Urinary bladder (tissue), 3 donors: ENCODE measurements at regions not wholly inside any gene's neighbourhood (a gene's known extent, or its start where the extent isn't known, plus 50 kb on each side); places are given as distances from the start of the nearest gene placed in this dataset.

Experiments used
- DNase-seq: peaks from one replicate; pipeline ENCODE4 v3.0.0-alpha.2; 2015; ENCODE audit errors: extremely low spot score
- H3K27ac ChIP-seq: one replicate; pipeline ENCODE4 v1.5.1; 2013; ENCODE audit warnings: low read depth, mild to moderate bottlenecking, moderate library complexity
- H3K36me3 ChIP-seq: one replicate; pipeline ENCODE4 v1.6.1; 2013; ENCODE audit warnings: mild to moderate bottlenecking, moderate library complexity; ENCODE audit not compliant: insufficient read depth
- H3K4me1 ChIP-seq: one replicate; pipeline ENCODE4 v1.6.1; 2013; ENCODE audit warnings: mild to moderate bottlenecking, moderate library complexity; ENCODE audit not compliant: insufficient read depth
- H3K4me3 ChIP-seq: one replicate; pipeline ENCODE4 v1.5.1; 2013; ENCODE audit warnings: low read depth, low read length
- WGBS: extraction: QIAGEN DNeasy Blood & Tissue Kit; methylation state at CpG from one replicate; pipeline ENCODE4 v1.1.7; 2013; 5-methylcytosine and 5-hydroxymethylcytosine counted together
- donor health status: healthy with polysubstance abuse.
- donor health status: healthy.

DNA sequence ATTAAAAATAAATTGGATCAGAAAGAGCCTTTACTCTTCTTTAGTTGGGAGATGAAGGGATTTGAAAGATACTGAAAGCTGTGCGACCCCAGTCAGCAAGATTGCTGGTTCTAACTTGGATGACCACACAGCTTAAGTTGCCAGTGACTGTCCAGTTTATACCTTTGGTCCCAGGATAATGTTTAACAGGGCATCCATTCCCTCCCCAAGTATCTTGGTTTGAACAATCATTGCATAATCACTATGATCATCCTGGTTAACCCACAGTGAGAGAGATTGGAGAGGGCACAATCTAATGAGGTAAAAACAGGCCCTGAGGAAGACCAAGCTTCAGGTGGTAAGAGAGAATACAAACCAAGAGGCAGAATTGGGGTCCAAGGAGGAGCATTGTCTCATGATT lies 798.3 kb downstream of the MAFB start:
- H3K4me1 ChIP-seq = no peaks in the 10 kb centered on the region
- no peaks in the 10 kb centered on the region for H3K36me3 ChIP-seq
- H3K27ac ChIP-seq = no peak overlapping the region
- WGBS = 95% methylated on average over 1 of the region's 1 CpG
- no peak overlapping the region for H3K4me3 ChIP-seq
- DNase-seq = no peak

DNA sequence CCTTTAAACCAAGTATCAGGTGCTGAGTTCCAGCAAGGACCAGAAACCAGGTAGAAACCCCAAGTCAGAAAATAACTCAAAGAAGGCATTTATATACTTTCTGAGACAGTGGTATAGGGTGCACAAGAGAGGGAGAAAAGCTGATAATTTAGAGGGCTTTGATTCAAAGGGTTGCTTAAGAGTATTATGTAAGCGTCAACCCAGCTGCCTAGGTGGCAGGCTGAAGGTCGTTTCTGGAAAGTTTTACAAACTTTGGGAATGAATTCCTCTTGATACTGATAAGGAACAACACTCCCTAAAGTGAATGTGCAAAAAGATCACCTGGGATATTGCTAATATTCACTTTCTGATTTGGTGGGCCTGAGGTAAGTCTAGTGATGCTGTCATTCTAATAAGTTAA lies 800.7 kb downstream of the MAFB start:
- Histone ChIP-seq H3K4me3 (no peak overlapping the region), H3K4me1 (no peaks in the 10 kb centered on the region), H3K27ac (no peak overlapping the region), H3K36me3 (no peaks in the 10 kb centered on the region)
- DNase-seq = no peak
- WGBS = 80% methylated on average over 2 of the region's 2 CpGs

DNA sequence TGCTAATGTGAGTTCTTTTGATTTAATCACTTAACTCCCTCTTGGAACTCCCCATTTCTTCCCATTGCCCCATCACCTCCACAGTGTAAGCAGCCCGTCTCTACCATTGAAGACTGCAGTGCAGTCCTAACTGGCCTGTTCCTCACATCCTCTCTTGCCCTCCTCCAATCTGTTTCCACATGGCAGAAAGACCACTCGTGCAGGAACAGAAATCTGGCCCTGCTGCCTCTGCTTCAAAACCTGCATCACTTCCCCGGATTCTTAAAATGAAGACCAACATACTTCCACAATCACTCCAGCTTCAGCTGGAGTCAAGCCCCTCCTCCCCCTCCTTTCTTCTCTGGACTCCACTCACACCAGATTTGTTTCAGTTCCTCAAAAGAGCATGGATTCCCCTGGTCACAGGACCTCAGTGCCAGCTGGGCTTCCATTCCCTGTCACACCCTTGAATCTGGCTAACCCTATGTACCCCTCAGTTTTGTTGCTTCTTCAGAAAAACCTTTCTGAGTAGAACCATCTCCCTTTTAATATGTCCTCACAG lies 802.3 kb downstream of the MAFB start:
- 61% methylated on average over 3 of the region's 3 CpGs for WGBS
- Histone ChIP-seq H3K36me3 (no peaks in the 10 kb centered on the region), H3K27ac (no peak overlapping the region), H3K4me3 (no peak overlapping the region), H3K4me1 (no peaks in the 10 kb centered on the region)
- DNase-seq = no peak

DNA sequence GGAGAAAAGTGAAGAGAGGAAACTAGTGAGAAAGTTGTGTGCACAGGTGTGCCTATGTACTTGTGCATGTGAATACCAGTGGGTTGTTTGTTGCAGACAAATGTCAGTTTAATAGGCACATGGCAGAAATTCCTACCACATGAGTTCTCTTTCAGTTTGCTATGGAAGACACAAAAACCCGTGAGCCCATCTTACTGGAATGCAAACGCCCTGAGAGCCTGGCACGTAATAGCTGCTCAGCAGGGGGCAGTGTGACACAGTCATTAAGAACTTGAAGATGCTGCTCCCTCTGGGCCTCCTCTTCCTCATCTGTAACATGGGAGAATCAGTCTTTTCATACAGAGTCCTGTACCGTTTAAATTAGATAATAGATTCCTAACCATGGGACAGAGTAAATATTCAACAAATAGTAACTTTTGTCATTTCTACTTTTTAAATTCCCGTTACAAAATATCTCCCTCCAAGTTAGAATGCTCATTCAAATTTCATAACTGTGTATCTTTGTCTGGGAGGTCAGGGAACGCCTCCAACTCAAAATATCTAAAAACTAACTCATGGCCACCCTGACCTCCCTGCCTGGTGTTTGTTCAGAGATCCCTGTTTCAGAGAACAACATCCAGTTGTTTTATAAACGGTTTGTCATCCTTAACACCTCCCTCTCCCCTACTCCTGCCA lies 802.9 kb downstream of the MAFB start:
- no peaks in the 10 kb centered on the region for H3K4me1 ChIP-seq
- no peak for DNase-seq
- no peaks in the 10 kb centered on the region for H3K36me3 ChIP-seq
- no peak overlapping the region for H3K4me3 ChIP-seq
- H3K27ac ChIP-seq = no peak overlapping the region
- 52% methylated on average over 7 of the region's 7 CpGs for WGBS

DNA sequence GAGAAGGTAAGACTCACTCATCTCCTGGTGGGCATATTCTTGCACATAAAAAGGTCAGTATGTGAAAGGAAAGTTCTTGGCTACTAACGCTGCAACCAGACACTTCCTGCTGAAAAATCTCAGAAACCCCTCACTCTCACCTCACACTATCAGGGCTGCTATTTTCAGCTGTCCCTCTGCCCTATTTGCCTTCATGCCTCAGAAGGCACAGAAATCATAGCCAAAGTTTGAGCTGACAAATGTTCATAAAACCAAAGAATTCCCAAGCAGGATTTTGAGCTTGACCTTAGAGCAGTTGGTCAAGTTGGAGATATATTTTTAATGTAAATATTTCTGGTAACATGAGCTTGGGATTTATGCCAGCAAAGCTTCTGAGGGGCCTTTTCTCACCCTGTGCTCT lies 806.2 kb downstream of the MAFB start:
- Histone ChIP-seq H3K27ac (no peak overlapping the region), H3K36me3 (no peaks in the 10 kb centered on the region), H3K4me3 (no peak overlapping the region), H3K4me1 (no peaks in the 10 kb centered on the region)
- DNase-seq = no peak
- 44% methylated on average over 1 of the region's 1 CpG for WGBS

DNA sequence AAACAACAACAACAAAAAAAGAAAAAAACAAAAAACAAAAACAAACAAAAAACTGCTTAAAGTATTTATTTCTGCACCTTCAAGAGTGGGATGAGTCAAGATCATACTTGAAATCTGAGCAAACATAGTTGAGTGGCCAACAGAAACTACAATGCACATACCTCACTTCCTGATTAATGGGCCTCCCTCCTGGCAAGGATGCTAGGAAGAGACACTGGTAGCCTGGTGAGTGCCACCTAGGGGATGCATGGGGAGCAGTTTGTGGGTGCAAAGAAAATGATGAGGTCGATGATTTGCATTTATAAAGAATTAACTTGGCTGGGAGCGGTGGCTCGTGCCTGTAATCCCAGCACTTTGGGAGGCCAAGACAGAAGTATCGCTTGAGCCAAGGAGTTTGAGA lies 808.1 kb downstream of the MAFB start:
- H3K27ac ChIP-seq = no peak overlapping the region
- no peaks in the 10 kb centered on the region for H3K36me3 ChIP-seq
- H3K4me1 ChIP-seq = no peaks in the 10 kb centered on the region
- WGBS = 96% methylated on average over 4 of the region's 4 CpGs
- DNase-seq = no peak
- H3K4me3 ChIP-seq = no peak overlapping the region

DNA sequence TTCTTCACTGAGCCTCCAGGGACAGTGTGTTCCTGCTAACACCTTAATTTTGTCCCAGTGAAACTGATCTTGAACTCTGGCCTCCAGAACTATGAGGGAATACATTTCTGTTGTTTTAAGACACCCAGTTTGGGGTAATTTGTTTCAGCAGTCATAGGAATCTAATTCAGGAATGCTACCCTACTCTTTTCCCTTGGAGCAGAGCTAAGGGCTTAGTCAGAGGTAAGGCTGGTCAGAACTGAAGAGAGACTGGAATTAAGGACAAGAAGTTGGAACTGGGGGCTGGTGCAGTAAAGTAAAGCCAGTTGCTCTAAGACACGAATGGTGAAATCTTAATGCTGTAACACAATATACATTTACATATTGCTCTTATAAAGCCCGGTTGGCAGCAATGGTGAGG lies 809.7 kb downstream of the MAFB start:
- WGBS = 87% methylated on average over 2 of the region's 2 CpGs
- Histone ChIP-seq H3K27ac (no peak overlapping the region), H3K4me3 (no peak overlapping the region), H3K4me1 (no peaks in the 10 kb centered on the region), H3K36me3 (no peaks in the 10 kb centered on the region)
- DNase-seq = no peak

DNA sequence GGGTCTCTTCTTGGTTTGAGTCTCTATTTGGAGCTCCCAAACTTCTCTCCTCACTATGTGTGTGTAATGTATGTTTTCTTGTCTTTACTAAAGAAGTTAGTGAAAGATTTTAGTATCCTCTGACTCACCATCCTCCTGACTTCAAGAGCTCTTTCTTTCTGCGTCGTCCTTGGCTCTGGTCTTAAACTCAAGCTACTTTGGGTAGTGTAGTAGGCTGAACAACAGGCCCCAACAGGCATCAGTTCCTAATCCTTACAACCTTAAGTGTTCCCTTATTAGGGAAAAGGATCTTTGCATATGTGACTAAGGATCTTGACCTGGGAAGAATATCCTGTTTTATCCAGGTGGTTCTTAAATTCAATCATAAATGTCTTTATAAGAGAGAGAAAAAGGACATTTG lies 810.2 kb downstream of the MAFB start:
- Histone ChIP-seq H3K4me3 (no peak overlapping the region), H3K4me1 (no peaks in the 10 kb centered on the region), H3K36me3 (no peaks in the 10 kb centered on the region), H3K27ac (no peak overlapping the region)
- no peak for DNase-seq
- WGBS = 52% methylated on average over 2 of the region's 2 CpGs

DNA sequence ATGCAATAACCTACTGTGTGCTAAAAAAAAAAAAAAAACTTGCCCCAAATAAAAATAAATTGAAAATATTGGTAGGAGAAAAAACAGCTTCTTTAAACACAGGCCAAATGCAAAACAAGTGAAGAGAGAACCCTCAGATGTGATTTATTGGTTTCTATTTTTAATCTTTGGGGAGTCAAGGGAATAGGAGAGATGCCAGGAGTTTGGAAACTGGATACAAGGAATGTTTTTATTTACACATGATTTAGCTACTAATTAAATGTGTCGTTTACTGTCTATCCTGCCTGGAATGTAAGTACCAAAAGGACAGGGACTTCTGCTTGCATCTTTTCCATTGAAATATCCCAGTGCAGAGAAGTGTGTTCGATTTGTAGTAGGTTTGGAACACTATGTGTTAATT lies 810.7 kb downstream of the MAFB start:
- Histone ChIP-seq H3K4me1 (no peaks in the 10 kb centered on the region), H3K4me3 (no peak overlapping the region), H3K36me3 (no peaks in the 10 kb centered on the region), H3K27ac (no peak overlapping the region)
- 57% methylated on average over 2 of the region's 2 CpGs for WGBS
- no peak for DNase-seq

DNA sequence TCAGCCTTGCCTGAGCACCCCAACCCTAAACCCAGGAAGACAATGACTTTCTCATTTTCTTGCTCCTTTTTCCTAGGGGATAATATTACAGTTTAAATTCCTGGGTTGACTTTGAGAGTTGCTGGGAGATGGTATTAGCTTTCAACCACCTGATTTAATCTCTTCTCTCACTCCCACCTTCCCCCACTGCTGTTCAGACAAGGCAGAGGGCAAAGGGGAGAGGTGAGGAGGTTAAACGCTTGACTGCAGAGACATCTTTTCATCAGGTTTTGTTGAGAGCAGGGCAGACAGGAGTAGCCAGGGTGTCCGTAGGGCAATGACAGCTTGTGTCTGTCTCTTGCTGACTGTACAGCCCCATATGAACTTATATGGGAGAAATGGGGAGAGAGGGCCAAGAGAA lies 811.2 kb downstream of the MAFB start:
- WGBS = 44% methylated on average over 2 of the region's 2 CpGs
- H3K4me3 ChIP-seq = no peak overlapping the region
- no peaks in the 10 kb centered on the region for H3K36me3 ChIP-seq
- H3K4me1 ChIP-seq = no peaks in the 10 kb centered on the region
- DNase-seq = no peak
- H3K27ac ChIP-seq = no peak overlapping the region

DNA sequence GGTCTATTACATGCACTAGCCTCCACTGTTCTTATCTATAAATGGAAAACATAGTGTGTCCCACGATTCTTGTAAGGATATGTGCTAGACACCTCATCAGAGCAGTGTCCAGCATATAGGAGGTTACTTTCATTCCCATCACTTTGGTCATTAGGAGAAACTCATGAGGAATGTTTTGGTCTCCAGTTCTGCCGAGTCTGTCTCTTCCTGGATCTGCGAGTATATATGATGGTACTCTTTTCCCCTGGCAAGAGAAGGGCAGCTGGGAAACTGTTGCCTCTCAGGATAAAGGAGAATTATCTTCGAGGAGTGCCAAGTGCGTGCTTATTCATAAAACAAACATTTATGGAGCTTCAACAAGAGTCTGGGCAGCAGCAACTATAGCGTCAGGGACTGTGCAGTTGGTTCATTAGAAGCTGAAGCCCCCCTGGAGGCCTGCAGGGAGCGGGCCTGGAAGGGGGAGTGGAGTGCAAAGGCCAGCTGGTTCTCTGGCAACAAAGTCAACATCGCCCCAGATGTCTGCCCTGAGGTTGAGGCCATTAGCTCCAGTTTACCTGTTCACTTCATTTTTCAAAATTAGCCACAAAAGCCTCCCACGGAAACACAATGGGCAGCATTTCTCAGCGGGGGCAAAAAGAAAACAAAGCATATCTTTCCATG lies 811.9 kb downstream of the MAFB start:
- H3K4me3 ChIP-seq = no peak overlapping the region
- no peaks in the 10 kb centered on the region for H3K36me3 ChIP-seq
- WGBS = 47% methylated on average over 10 of the region's 10 CpGs
- DNase-seq = no peak
- no peak overlapping the region for H3K27ac ChIP-seq
- H3K4me1 ChIP-seq = no peaks in the 10 kb centered on the region

DNA sequence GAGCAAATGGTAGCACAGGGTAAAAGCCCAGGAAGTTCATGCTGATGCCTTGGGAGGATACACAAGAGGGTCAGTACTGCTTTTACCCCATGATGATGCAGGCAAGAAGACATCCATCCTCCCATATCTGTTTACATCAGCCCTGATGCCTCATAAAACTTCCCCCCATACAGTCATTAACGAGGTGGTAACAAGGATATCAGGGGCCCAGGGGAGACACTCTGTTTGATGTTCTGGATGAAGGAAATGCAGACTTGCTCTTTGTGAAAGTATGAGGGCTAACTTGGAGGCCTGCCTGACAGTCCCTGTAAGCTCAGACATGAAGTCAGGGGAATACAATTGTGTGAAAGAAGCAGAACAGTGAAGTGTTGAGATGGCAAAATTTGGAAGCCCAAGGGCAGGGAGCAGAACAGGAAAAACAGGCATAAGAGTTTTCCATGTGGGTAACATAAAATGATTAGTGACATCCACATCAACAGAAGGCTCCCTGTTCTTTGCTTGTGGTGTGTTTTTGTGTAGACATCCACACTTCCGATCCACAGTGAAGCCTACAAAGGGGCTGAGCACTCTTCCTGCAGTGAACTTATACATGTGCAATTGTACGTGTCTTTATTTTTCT lies 813.4 kb downstream of the MAFB start:
- no peak for DNase-seq
- Histone ChIP-seq H3K4me1 (no peaks in the 10 kb centered on the region), H3K36me3 (no peaks in the 10 kb centered on the region), H3K4me3 (no peak overlapping the region), H3K27ac (no peak overlapping the region)
- 56% methylated on average over 3 of the region's 3 CpGs for WGBS

DNA sequence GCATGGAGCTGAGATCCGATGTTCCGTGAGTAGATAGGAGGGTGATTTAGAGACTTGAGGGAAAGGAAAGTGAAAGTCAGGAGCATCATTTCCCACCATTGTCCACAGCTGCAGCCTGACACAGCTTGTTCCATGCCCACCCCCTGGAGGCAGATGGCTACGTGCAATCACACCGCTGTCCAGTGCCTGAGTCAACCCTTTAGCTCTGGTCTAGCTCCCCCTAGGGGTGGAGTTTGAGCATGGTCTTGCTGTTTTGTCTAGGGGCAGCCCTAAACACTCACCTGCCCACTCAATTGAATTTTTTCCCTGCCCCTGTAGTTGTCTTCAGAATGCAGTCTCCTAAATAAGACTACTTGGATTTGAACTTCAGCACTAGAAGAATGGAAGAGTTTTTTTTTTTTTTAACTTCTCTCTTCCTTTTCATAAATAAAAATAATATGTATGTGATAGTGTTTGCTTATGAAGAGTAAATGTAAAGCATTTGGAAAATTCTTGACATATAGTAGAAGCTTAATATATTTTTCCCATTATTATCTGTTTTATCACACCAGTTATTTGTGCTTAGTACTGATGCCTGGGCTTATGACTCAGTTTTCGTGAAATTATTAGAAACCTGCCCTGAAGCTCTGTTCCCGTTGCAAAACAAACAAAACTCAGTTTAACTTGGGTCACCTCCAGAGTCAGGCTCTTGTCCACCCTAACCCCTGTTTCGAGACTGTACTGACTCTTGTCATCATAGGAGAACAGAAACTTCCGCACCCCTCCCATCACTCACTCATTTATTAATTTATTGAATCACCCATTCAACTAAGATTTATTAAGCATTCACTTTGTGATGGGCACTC lies 814.8 kb downstream of the MAFB start:
- 64% methylated on average over 8 of the region's 8 CpGs for WGBS
- Histone ChIP-seq H3K27ac (no peak overlapping the region), H3K4me3 (no peak overlapping the region), H3K36me3 (no peaks in the 10 kb centered on the region), H3K4me1 (no peaks in the 10 kb centered on the region)
- DNase-seq = no peak
